ENCODE measurements at regions not wholly inside any gene's neighbourhood (a gene's known extent, or its start where the extent isn't known, plus 50 kb on each side); places are given as distances from the start of the nearest gene placed in this dataset.

DNA sequence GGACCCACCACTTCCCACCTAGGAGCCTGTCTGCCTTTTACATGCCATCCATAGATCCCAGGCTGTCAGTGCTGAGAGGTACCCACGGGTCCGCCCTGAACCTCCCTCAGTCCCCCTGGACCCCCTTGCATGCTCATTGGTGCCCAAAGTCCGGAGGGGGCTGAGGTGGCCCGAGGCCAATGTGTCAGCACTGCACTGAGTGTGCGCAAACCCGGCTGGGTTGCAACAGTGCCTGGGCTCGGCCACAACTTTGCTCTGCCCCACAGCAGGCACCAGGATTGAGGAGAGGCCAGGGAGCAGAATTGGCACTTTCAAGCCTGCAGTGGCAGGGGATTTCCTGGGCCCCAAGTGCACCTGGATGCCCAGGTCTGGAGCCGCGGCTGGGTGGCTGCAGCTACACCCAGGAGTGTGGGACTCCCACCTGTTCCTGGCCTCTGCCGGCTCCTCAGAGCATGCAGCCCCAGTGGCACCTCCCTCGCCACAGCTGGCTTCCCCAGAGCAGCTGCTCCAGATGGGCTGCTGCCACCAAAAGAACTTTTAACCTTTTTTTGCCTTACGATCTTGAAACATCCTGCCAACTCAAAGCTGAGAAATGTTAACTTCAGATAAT is 837.0 kb downstream of the SLITRK6 start:
- no peak for ATAC-seq (ENCODE audit: insufficient number of reproducible peaks, low FRiP score, low read depth)

DNA sequence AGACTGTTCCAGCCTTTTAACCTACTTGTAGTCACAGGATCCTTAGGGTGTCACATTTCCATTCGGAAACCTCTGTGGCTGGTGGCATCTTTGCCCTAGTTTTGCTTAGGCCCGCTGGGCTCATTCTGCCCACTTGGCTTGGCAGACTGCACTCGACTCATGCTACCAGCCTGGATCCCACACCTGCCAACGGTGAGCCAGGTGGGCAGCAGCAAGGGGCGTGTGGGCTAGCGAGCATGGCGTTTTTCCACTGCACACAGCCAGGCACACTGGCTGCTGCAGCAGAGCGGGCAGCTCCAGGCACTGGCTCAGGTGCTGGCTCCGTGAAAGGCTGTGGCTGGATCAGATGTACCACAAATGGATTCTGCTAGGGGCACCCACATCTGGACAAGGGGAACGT is 838.2 kb downstream of the SLITRK6 start:
- no peak overlapping the region for H3K4me3 ChIP-seq
- H3K27me3 ChIP-seq (replicated peaks; ENCODE audit: insufficient read depth): no peaks in the 10 kb centered on the region
- TF ChIP-seq, protein P1, sequence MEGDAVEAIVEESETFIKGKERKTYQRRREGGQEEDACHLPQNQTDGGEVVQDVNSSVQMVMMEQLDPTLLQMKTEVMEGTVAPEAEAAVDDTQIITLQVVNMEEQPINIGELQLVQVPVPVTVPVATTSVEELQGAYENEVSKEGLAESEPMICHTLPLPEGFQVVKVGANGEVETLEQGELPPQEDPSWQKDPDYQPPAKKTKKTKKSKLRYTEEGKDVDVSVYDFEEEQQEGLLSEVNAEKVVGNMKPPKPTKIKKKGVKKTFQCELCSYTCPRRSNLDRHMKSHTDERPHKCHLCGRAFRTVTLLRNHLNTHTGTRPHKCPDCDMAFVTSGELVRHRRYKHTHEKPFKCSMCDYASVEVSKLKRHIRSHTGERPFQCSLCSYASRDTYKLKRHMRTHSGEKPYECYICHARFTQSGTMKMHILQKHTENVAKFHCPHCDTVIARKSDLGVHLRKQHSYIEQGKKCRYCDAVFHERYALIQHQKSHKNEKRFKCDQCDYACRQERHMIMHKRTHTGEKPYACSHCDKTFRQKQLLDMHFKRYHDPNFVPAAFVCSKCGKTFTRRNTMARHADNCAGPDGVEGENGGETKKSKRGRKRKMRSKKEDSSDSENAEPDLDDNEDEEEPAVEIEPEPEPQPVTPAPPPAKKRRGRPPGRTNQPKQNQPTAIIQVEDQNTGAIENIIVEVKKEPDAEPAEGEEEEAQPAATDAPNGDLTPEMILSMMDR (IDR thresholded peaks at IDR 0.05): no peak
- H3K9me3 ChIP-seq: no peaks in the 10 kb centered on the region
- ATAC-seq (ENCODE audit: insufficient number of reproducible peaks, low FRiP score, low read depth) (no peak), DNase-seq (ENCODE audit: low spot score) (no peak)
- no peak overlapping the region for H3K27ac ChIP-seq
- no peaks in the 10 kb centered on the region for H3K36me3 ChIP-seq
- no peaks in the 10 kb centered on the region for H3K4me1 ChIP-seq (ENCODE audit: control insufficient read depth in 1 of 2, low read depth in 2 of 2)

More for the DNA sequence above, 837.0 kb downstream of the SLITRK6 start:
- TF ChIP-seq, protein P1 (IDR thresholded peaks at IDR 0.05): no peak
- Histone ChIP-seq H3K9me3 (no peaks in the 10 kb centered on the region), H3K27ac (no peak overlapping the region), H3K4me1 (ENCODE audit: control insufficient read depth in 1 of 2, low read depth in 2 of 2) (no peaks in the 10 kb centered on the region), H3K27me3 (replicated peaks; ENCODE audit: insufficient read depth) (no peaks in the 10 kb centered on the region), H3K36me3 (no peaks in the 10 kb centered on the region), H3K4me3 (no peak overlapping the region)
- no peak for DNase-seq (ENCODE audit: low spot score)

DNA sequence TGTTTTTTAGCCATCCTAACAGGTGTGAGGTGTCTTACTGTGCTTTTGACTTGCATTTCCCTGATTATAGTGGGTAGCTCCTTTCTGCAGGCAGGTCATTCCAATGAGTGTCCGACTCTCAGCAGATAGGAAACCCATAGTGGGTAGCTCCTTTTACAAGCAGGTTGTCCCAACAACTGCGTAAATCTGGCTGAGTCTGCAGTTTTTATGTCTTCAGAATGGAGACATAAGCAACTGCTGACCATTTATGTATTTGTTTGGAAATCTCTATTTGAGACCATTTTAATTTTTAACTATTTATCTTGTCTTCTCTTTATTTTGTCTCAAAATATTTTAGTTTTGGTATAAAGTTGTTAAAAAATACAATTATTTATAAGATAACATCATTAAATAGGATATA is 839.4 kb downstream of the SLITRK6 start:
- no peak for ATAC-seq (ENCODE audit: insufficient number of reproducible peaks, low FRiP score, low read depth)
- no peak overlapping the region for H3K27ac ChIP-seq
- H3K9me3 ChIP-seq: no peaks in the 10 kb centered on the region
- no peak overlapping the region for H3K4me3 ChIP-seq
- TF ChIP-seq, protein P1 (IDR thresholded peaks at IDR 0.05): no peak
- no peaks in the 10 kb centered on the region for H3K36me3 ChIP-seq
- no peak for DNase-seq (ENCODE audit: low spot score)
- no peaks in the 10 kb centered on the region for H3K4me1 ChIP-seq (ENCODE audit: control insufficient read depth in 1 of 2, low read depth in 2 of 2)
- H3K27me3 ChIP-seq (replicated peaks; ENCODE audit: insufficient read depth): no peaks in the 10 kb centered on the region

DNA sequence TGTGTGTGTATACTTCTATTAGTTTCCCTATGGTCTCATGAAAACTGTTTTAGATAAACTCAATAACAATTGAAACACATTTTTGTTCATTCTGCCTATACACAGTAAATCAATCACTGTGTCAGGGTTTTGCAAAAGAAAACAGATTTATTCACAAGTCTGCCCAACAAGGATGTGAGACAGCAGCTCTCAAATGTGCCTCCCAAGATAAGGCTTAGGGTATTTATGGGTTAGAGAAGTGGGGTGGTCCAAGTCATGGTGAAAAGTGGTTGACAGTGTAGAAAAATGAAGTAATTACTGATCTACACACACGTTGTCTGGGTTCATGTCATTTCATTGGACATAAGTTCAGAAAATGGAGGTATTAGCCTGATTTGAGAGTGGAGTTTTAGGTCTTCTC is 844.6 kb downstream of the SLITRK6 start:
- ATAC-seq (ENCODE audit: insufficient number of reproducible peaks, low FRiP score, low read depth) (no peak), DNase-seq (ENCODE audit: low spot score) (no peak)
- H3K9me3 ChIP-seq: no peaks in the 10 kb centered on the region
- TF ChIP-seq, protein P1 (IDR thresholded peaks at IDR 0.05): no peak
- H3K27ac ChIP-seq: no peak overlapping the region
- no peaks in the 10 kb centered on the region for H3K36me3 ChIP-seq
- H3K27me3 ChIP-seq (replicated peaks; ENCODE audit: insufficient read depth): no peaks in the 10 kb centered on the region
- H3K4me1 ChIP-seq (ENCODE audit: control insufficient read depth in 1 of 2, low read depth in 2 of 2): no peaks in the 10 kb centered on the region
- no peak overlapping the region for H3K4me3 ChIP-seq

DNA sequence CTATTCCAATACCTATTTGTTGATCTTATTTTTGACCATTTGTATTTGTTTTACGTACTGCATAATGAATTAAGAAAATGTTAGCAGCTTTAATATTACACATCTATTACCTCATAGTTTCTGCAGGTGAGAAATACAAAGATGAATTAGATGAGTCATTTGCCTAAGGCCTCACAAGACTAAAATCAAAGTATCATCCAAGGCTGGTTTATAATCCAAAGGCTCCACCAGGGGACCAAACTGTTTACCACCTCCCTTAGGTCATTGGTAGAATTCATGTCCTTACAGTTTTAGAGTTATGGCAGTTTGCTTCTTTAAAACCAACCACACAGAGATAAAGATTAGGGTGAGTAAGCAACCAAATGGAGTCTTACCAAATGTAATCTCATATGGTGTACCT is 848.1 kb downstream of the SLITRK6 start:
- no peak for ATAC-seq (ENCODE audit: insufficient number of reproducible peaks, low FRiP score, low read depth)
- no peaks in the 10 kb centered on the region for H3K9me3 ChIP-seq
- H3K27me3 ChIP-seq (replicated peaks; ENCODE audit: insufficient read depth): no peaks in the 10 kb centered on the region
- no peak for DNase-seq (ENCODE audit: low spot score)
- H3K36me3 ChIP-seq: no peaks in the 10 kb centered on the region
- H3K27ac ChIP-seq: no peak overlapping the region
- H3K4me3 ChIP-seq: no peak overlapping the region
- TF ChIP-seq, protein P1 (IDR thresholded peaks at IDR 0.05): no peak
- H3K4me1 ChIP-seq (ENCODE audit: control insufficient read depth in 1 of 2, low read depth in 2 of 2): no peaks in the 10 kb centered on the region
